Sigmoid colon (tissue), 4 donors: ENCODE measurements at regions not wholly inside any gene's neighbourhood (a gene's known extent, or its start where the extent isn't known, plus 50 kb on each side); places are given as distances from the start of the nearest gene placed in this dataset.

ENCODE experiments used
- CTCF ChIP-seq, 4 experiments: fragments of 450-650 bp in 3 of 4; fragments of 200-600 bp in 1 of 4; IDR thresholded peaks; one replicate each; pipeline ENCODE4 v1.5.1; 2016 to 2019; ENCODE audit warnings: antibody characterized with exemption in 4 of 4, mild to moderate bottlenecking in 3 of 4, moderate library complexity in 2 of 4
- EP300 ChIP-seq, 4 donors: sonication (generic); formaldehyde crosslinking; IDR thresholded peaks; one replicate each; pipeline ENCODE4 v1.6.1; 2017; ENCODE audit warnings: antibody characterized with exemption in 4 of 4
- POLR2A ChIP-seq, 2 donors: fragments of 450-650 bp; IDR thresholded peaks; one replicate each; pipeline ENCODE4 v1.6.1; 2016; ENCODE audit warnings: antibody characterized with exemption in 2 of 2, mild to moderate bottlenecking in 2 of 2, moderate library complexity in 2 of 2
- POLR2AphosphoS5 ChIP-seq, 4 donors: sonication (generic); formaldehyde crosslinking; IDR thresholded peaks; one replicate each; pipeline ENCODE4 v1.6.1; 2017; ENCODE audit warnings: antibody characterized with exemption in 4 of 4

DNA sequence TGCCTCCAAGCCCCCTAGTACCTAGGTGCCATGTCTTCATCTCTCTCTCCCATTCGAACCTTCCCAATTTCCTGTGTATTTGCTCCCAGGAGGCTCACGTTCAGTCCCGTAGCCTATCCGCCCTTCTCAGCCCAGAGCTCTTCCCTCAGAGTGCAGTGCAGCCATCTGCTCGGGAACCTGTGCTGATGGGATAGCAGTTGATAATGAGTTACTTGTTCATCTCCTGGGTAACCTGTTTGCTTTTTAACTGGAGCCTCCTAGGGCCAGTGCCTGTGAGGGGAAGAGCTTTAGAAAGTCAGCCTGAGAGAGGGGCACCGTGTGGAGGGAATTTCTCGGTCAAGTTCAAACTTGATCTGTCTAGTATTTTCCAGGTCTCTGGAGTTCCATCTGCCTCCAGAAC is 229.8 kb upstream of the IL12B start:
- TF ChIP-seq CTCF (IDR thresholded peaks at IDR 0.05) = no peak
- no peak for TF ChIP-seq POLR2A (IDR thresholded peaks at IDR 0.05)
- TF ChIP-seq POLR2AphosphoS5 (IDR thresholded peaks at IDR 0.05) = no peak
- no peak for TF ChIP-seq EP300 (IDR thresholded peaks at IDR 0.05)
